ENCODE measurements at regions not wholly inside any gene's neighbourhood (a gene's known extent, or its start where the extent isn't known, plus 50 kb on each side); places are given as distances from the start of the nearest gene placed in this dataset.

DNA sequence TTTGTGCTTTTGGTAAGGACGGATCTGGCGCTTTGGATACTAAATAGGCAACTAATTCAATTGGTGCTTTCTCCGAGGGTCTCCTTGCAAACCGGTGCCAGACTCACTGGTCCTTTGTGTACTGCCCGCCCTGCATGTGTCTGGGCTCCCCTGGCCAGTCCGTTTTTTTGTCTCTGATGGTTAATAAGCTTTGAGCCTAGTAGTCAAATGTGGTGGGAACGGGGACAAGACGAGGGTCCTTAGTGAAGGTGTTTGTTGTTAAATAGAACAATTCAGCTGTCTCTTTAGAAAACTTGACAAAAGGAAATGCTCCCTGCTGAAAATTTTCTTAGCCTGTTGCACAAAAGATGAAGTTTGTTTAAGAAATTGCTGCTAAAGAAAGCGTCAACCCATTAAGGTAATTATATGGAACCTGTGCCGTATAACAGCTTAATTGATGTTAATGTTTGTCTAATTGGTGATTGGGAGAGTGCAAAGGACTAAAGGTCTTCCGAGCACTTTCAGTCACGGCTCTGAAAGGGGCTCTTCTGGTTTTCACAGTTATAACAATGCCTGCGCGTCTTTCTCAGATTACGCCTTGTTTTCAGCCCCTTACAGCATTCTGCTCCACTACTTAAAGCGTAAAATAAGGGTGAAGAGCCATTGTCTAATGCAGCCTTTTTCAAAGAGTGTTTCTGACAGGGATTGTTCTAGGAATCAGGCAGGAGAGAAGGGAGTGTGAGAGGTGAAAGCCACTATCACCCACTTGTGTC, 537.4 kb downstream of the PRKD1 start:
- peak overlapping the region; percentile 77 for H2AFZ ChIP-seq (replicated peaks; ENCODE audit: low read length, poor library complexity)
- H3K4me2 ChIP-seq (ENCODE audit: low read depth, low read length): peak overlapping the region; percentile 72; the same call in 1 of the 2 replicates
- 10% methylated on average over 2 of the region's 16 CpGs; no CpG with 5 or more reads in 1 of the 2 experiments for WGBS, 2 experiments (ENCODE audit: extremely low coverage in 2 of 2, insufficient read length in 1 of 2)
- intact Hi-C loops (cut with micrococcal nuclease) (no loop called here), dilution Hi-C loops (cut with HindIII; ENCODE audit: low sequenced_read_pairs, unreplicated experiment) (no loop called here), in situ Hi-C loops (cut with MboI; ENCODE audit: low sequenced_read_pairs) (no loop called here)
- H3K23ac ChIP-seq (ENCODE audit: low read depth, low read length): no peak overlapping the region
- no peak for DNase-seq
- H3K18ac ChIP-seq (ENCODE audit: low read depth, low read length): no peak overlapping the region
- no peak overlapping the region for H3K4me3 ChIP-seq (ENCODE audit: insufficient read depth, low read depth, low read length)
- H3K9me1 ChIP-seq (ENCODE audit: insufficient read depth, low read length): no peaks in the 10 kb centered on the region
- H3K9me3 ChIP-seq (ENCODE audit: control insufficient read depth, insufficient read depth, low read length): no peaks in the 10 kb centered on the region
- H3K56ac ChIP-seq (ENCODE audit: extremely low read depth, insufficient read depth, low read length): no peak overlapping the region
- TF ChIP-seq BHLHE40 (IDR thresholded peaks at IDR 0.05; ENCODE audit: low read depth, low read length) (no peak), MAFK (IDR thresholded peaks at IDR 0.05; ENCODE audit: low read depth, low read length) (no peak), MXI1 (IDR thresholded peaks at IDR 0.05; ENCODE audit: borderline replicate concordance, low read depth, low read length) (no peak), RCOR1 (IDR thresholded peaks at IDR 0.05; ENCODE audit: insufficient replicate concordance, low read length) (no peak), FOS (IDR thresholded peaks at IDR 0.05; ENCODE audit: low read depth, low read length) (no peak), CEBPB (IDR thresholded peaks at IDR 0.05; ENCODE audit: low read depth, low read length) (no peak), MAZ (IDR thresholded peaks at IDR 0.05; ENCODE audit: borderline replicate concordance, low read depth, low read length) (no peak), CHD1 (IDR thresholded peaks at IDR 0.05; ENCODE audit: low read depth, low read length) (no peak), RFX5 (IDR thresholded peaks at IDR 0.05; ENCODE audit: low read depth, low read length) (no peak), ELK1 (IDR thresholded peaks at IDR 0.05; ENCODE audit: borderline replicate concordance, low read depth, low read length) (no peak), SMC3 (IDR thresholded peaks at IDR 0.05; ENCODE audit: low read depth, low read length) (no peak), USF2 (IDR thresholded peaks at IDR 0.05; ENCODE audit: low read depth, low read length) (no peak), NFE2L2 (IDR thresholded peaks at IDR 0.05; ENCODE audit: low read depth, low read length) (no peak), POLR2A (IDR thresholded peaks at IDR 0.05; ENCODE audit: low read depth, low read length) (no peak), RAD21 (IDR thresholded peaks at IDR 0.05; ENCODE audit: low read length) (no peak)
- TF ChIP-seq, protein P1, sequence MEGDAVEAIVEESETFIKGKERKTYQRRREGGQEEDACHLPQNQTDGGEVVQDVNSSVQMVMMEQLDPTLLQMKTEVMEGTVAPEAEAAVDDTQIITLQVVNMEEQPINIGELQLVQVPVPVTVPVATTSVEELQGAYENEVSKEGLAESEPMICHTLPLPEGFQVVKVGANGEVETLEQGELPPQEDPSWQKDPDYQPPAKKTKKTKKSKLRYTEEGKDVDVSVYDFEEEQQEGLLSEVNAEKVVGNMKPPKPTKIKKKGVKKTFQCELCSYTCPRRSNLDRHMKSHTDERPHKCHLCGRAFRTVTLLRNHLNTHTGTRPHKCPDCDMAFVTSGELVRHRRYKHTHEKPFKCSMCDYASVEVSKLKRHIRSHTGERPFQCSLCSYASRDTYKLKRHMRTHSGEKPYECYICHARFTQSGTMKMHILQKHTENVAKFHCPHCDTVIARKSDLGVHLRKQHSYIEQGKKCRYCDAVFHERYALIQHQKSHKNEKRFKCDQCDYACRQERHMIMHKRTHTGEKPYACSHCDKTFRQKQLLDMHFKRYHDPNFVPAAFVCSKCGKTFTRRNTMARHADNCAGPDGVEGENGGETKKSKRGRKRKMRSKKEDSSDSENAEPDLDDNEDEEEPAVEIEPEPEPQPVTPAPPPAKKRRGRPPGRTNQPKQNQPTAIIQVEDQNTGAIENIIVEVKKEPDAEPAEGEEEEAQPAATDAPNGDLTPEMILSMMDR (conservative IDR thresholded peaks at IDR 0.05; ENCODE audit: low read depth, low read length): no peak
- no peak overlapping the region for H4K91ac ChIP-seq (ENCODE audit: insufficient read depth, low read depth, low read length)
- no TSS peak for BruUV-seq (replicated peaks)
- no peak overlapping the region for H3K27ac ChIP-seq (ENCODE audit: insufficient read depth, low read length)
- H3K36me3 ChIP-seq (ENCODE audit: control insufficient read depth, insufficient read depth, low read length): no peaks in the 10 kb centered on the region
- no peaks in the 10 kb centered on the region for H3K4me1 ChIP-seq (ENCODE audit: control insufficient read depth, insufficient read depth, low read length)
- no peaks in the 10 kb centered on the region for H3K79me1 ChIP-seq (ENCODE audit: low read depth in 1 of 2, low read length in 2 of 2)
- H3K27me3 ChIP-seq (ENCODE audit: control insufficient read depth, insufficient read depth, low read length): no peaks in the 10 kb centered on the region; the same call in 1 of the 2 replicates
- H3K9ac ChIP-seq (ENCODE audit: low read depth, low read length): no peak overlapping the region
- no peak overlapping the region for H2BK120ac ChIP-seq (ENCODE audit: low read depth, low read length)
- no peak overlapping the region for H4K5ac ChIP-seq (ENCODE audit: low read depth, low read length)
- POLR2A ChIA-PET (ENCODE audit: unreplicated experiment): no interaction called here
- no peak overlapping the region for H2BK15ac ChIP-seq (ENCODE audit: low read depth, low read length)
- no peak overlapping the region for H4K8ac ChIP-seq (ENCODE audit: low read depth in 2 of 2, low read length in 2 of 2)
- H4K20me1 ChIP-seq (ENCODE audit: insufficient read depth, low read length): no peaks in the 10 kb centered on the region
- CTCF ChIA-PET: interaction anchor here (1.4 kb wide), 1 partner anchor 35 kb away, joined by 3 read pairs; no protein-coding TSS in a partner anchor
- no peak for ATAC-seq (ENCODE audit: low read depth)
- H2BK20ac ChIP-seq (ENCODE audit: low read depth, low read length): no peak overlapping the region
- no peak overlapping the region for H2AK5ac ChIP-seq (ENCODE audit: low read depth, low read length)
- no peak overlapping the region for H2BK5ac ChIP-seq (ENCODE audit: low read depth, low read length, poor library complexity, severe bottlenecking)
- H2AK9ac ChIP-seq (replicated peaks; ENCODE audit: low read depth, low read length, poor library complexity): no peak overlapping the region
- H3K4ac ChIP-seq (ENCODE audit: low read depth, low read length): no peak overlapping the region
- H3K14ac ChIP-seq (replicated peaks; ENCODE audit: low read depth, low read length): no peak overlapping the region

Data from IMR-90 (cell line).